Liver (tissue), 8 donors: ENCODE measurements at regions not wholly inside any gene's neighbourhood (a gene's known extent, or its start where the extent isn't known, plus 50 kb on each side); places are given as distances from the start of the nearest gene placed in this dataset.

Experiments used
- DNase-seq: peaks from one replicate; pipeline ENCODE4 v3.0.0-alpha.2; 2017; ENCODE audit warnings: low spot score
- H3K27ac ChIP-seq, 2 donors: one replicate each; pipeline ENCODE4 v1.7.0; 2013; ENCODE audit warnings: inconsistent platforms in 2 of 2, low read length in 2 of 2, control low read depth in 1 of 2, low read depth in 1 of 2, mild to moderate bottlenecking in 1 of 2
- H3K27me3 ChIP-seq, 4 donors: one replicate each; pipeline versions ENCODE4 v1.6.1 to v1.7.0; 2013; ENCODE audit warnings: low read length in 3 of 4, inconsistent platforms in 1 of 4, mild to moderate bottlenecking in 1 of 4, moderate library complexity in 1 of 4; ENCODE audit not compliant: control insufficient read depth in 4 of 4, insufficient read depth in 4 of 4
- H3K36me3 ChIP-seq, 4 donors: one replicate each; pipeline versions ENCODE4 v1.6.1 to v1.7.0; 2013; ENCODE audit warnings: low read length in 3 of 4, mild to moderate bottlenecking in 3 of 4, low read depth in 1 of 4, moderate library complexity in 1 of 4; ENCODE audit not compliant: control insufficient read depth in 4 of 4, insufficient read depth in 3 of 4
- H3K4me1 ChIP-seq, 4 donors: one replicate each; pipeline versions ENCODE4 v1.6.1 to v1.7.0; 2013; ENCODE audit warnings: low read length in 3 of 4, mild to moderate bottlenecking in 3 of 4, moderate library complexity in 1 of 4; ENCODE audit not compliant: control insufficient read depth in 4 of 4, insufficient read depth in 4 of 4
- H3K4me3 ChIP-seq, 3 donors: one replicate each; pipeline versions ENCODE4 v1.6.1 to v1.7.0; 2013; ENCODE audit warnings: low read length in 3 of 3, control low read depth in 1 of 3, low read depth in 1 of 3, mild to moderate bottlenecking in 1 of 3
- H3K9ac ChIP-seq, 2 donors: one replicate each; pipeline ENCODE4 v1.7.0; 2013; ENCODE audit warnings: low read length in 2 of 2, mild to moderate bottlenecking in 2 of 2, moderate library complexity in 2 of 2, control low read depth in 1 of 2, low read depth in 1 of 2
- H3K9me3 ChIP-seq, 4 donors: one replicate each; pipeline versions ENCODE4 v1.6.1 to v1.7.0; 2013; ENCODE audit warnings: low read length in 3 of 4; ENCODE audit not compliant: control insufficient read depth in 4 of 4
- CTCF ChIP-seq: fragments of 150-350 bp; IDR thresholded peaks from 2 replicates; pipeline ENCODE4 v1.5.1; 2017; ENCODE audit warnings: improper control_type of control experiment, low read depth, low read length; ENCODE audit not compliant: missing input control
- EGR1 ChIP-seq, 2 donors: IDR thresholded peaks; 2 replicates each; pipeline ENCODE4 v1.6.1; 2016 to 2018; ENCODE audit warnings: antibody characterized with exemption in 2 of 2, low read depth in 2 of 2
- FOXA1 ChIP-seq: IDR thresholded peaks from 2 replicates; pipeline ENCODE4 v1.6.1; 2016; ENCODE audit warnings: antibody characterized with exemption
- FOXA2 ChIP-seq: IDR thresholded peaks from 2 replicates; pipeline ENCODE4 v1.6.1; 2016; ENCODE audit warnings: antibody characterized with exemption
- GABPA ChIP-seq, 2 donors: IDR thresholded peaks in 1 of 2; conservative IDR thresholded peaks in 1 of 2; 2 replicates each; pipeline ENCODE4 v1.6.1; 2016; ENCODE audit warnings: antibody characterized with exemption in 2 of 2, mild to moderate bottlenecking in 1 of 2, moderate library complexity in 1 of 2
- HNF4A ChIP-seq, 2 donors: conservative IDR thresholded peaks; 2 replicates each; pipeline ENCODE4 v1.6.1; 2016; ENCODE audit warnings: antibody characterized with exemption in 2 of 2, mild to moderate bottlenecking in 2 of 2
- HNF4G ChIP-seq: IDR thresholded peaks from 2 replicates; pipeline ENCODE4 v1.6.1; 2016; ENCODE audit warnings: antibody characterized with exemption
- JUND ChIP-seq, 2 donors: IDR thresholded peaks; 2 replicates each; pipeline ENCODE4 v1.6.1; 2016; ENCODE audit warnings: antibody characterized with exemption in 2 of 2
- MAX ChIP-seq: IDR thresholded peaks from 2 replicates; pipeline ENCODE4 v1.6.1; 2016; ENCODE audit warnings: antibody characterized with exemption
- NR2F2 ChIP-seq: IDR thresholded peaks from 2 replicates; pipeline ENCODE4 v1.6.1; 2016; ENCODE audit warnings: antibody characterized with exemption
- REST ChIP-seq: IDR thresholded peaks from 2 replicates; pipeline ENCODE4 v1.6.1; 2016; ENCODE audit warnings: antibody characterized with exemption, mild to moderate bottlenecking
- RXRA ChIP-seq, 2 donors: IDR thresholded peaks; 2 replicates each; pipeline ENCODE4 v1.6.1; 2017 to 2018; ENCODE audit warnings: antibody characterized with exemption in 2 of 2, mild to moderate bottlenecking in 1 of 2
- SP1 ChIP-seq: IDR thresholded peaks from 2 replicates; pipeline ENCODE4 v1.6.1; 2018; ENCODE audit warnings: antibody characterized with exemption, mild to moderate bottlenecking
- TAF1 ChIP-seq: conservative IDR thresholded peaks from 2 replicates; pipeline ENCODE4 v1.6.1; 2016; ENCODE audit warnings: antibody characterized with exemption, mild to moderate bottlenecking
- YY1 ChIP-seq: IDR thresholded peaks from 2 replicates; pipeline ENCODE4 v1.6.1; 2016; ENCODE audit warnings: antibody characterized with exemption, mild to moderate bottlenecking
- ZBTB33 ChIP-seq: IDR thresholded peaks from 2 replicates; pipeline ENCODE4 v1.6.1; 2016; ENCODE audit warnings: antibody characterized with exemption
- WGBS: extraction: QIAGEN DNeasy Blood & Tissue Kit; methylation state at CpG from one replicate; pipeline ENCODE4 v1.1.7; 2013; 5-methylcytosine and 5-hydroxymethylcytosine counted together
- donor health status: healthy.
- donor health status: healthy.
- donor health status: healthy.
- donor health status: healthy.
- donor health status: healthy.

DNA sequence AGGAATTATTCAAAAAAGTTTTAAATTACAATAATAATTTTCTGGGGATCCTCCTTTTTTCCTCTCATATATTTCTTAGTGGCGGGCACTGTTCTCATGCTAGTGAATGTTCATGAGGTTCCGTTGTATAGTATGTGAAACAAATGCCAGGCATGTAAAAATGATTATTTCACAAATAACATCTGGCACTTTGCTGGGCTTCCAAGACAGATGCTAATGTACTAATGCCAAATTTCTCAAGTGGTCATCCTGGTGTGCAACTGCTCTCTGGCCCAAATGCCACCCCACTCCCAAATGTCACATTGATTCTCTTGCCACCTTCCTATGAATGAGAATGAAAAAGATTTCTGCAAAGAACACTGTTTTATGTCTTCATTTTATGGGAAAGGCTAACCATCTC lies 564.0 kb upstream of the GCFC2 start:
- 90% methylated on average over 2 of the region's 2 CpGs for WGBS
- TF ChIP-seq RXRA (IDR thresholded peaks at IDR 0.05): no peak
- TF ChIP-seq CTCF: no peak
- TF ChIP-seq MAX: no peak
- TF ChIP-seq HNF4G: no peak

DNA sequence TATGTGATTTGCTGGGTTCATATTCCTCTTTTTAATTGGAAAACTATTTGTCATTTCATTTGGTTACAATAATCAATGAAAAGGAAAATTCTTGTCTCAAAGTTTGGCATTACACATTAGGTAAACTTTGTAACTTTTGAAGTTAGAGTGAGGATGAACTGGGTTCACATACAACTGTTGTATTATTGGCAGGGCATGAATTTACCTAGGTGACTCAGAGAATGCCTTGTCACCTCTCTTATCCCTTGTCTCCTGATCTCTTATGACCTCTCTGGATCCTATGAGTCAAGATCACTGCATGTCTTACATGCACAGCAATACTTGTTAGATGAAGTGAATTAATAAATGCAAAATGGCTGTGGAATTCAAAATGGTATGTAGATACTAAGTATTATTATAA lies 563.4 kb upstream of the GCFC2 start:
- Histone ChIP-seq H3K27ac (no peak overlapping the region), H3K27me3 (no peaks in the 10 kb centered on the region), H3K4me1 (no peaks in the 10 kb centered on the region), H3K9me3 (no peaks in the 10 kb centered on the region), H3K36me3 (no peaks in the 10 kb centered on the region), H3K4me3 (no peak overlapping the region), H3K9ac (no peak overlapping the region)
- DNase-seq: no peak
- no peak for TF ChIP-seq JUND (IDR thresholded peaks at IDR 0.05)
- no peak for TF ChIP-seq NR2F2
- no peak for TF ChIP-seq HNF4A (conservative IDR thresholded peaks at IDR 0.05)
- no peak for TF ChIP-seq RXRA (IDR thresholded peaks at IDR 0.05)
- TF ChIP-seq TAF1: no peak
- no peak for TF ChIP-seq HNF4G
- TF ChIP-seq REST: no peak
- no peak for TF ChIP-seq CTCF
- no peak for TF ChIP-seq MAX
- TF ChIP-seq FOXA2: no peak
- TF ChIP-seq FOXA1: no peak
- TF ChIP-seq ZBTB33: no peak
- no peak for TF ChIP-seq GABPA (IDR thresholded peaks at IDR 0.05 in 1 of 2, conservative IDR thresholded peaks at IDR 0.05 in 1 of 2)
- no peak for TF ChIP-seq YY1
- no peak for TF ChIP-seq SP1
- no peak for TF ChIP-seq EGR1 (IDR thresholded peaks at IDR 0.05; ENCODE audit: low read depth in 2 of 2)

More for the DNA sequence above, 564.0 kb upstream of the GCFC2 start:
- Histone ChIP-seq H3K27ac (no peak overlapping the region), H3K4me3 (no peak overlapping the region), H3K9me3 (no peaks in the 10 kb centered on the region), H3K4me1 (no peaks in the 10 kb centered on the region), H3K9ac (no peak overlapping the region), H3K36me3 (no peaks in the 10 kb centered on the region), H3K27me3 (no peaks in the 10 kb centered on the region)
- DNase-seq: no peak
